ENCODE measurements at regions not wholly inside any gene's neighbourhood (a gene's known extent, or its start where the extent isn't known, plus 50 kb on each side); places are given as distances from the start of the nearest gene placed in this dataset.

DNA sequence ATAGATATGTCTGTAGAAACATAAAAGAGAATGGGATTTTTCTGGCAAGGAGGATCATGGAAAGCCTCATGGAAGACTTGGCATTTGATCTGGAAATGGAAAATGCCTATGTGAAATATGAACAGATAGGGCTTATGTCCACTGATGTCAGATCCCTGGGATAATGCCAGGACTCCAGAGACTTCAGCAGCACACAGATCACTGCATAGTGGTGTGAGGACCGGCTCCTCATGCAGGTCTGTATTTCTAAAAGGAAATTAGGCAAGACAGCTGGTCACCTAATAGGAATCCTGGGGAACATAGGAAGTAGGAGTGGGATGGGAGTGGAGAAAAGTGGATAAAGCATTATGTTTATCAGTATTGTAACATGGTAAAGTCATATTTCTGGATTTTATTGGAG lies 56.8 kb upstream of the IPO9 start:
- DNase-seq (ENCODE audit: low spot score): no peak

DNA sequence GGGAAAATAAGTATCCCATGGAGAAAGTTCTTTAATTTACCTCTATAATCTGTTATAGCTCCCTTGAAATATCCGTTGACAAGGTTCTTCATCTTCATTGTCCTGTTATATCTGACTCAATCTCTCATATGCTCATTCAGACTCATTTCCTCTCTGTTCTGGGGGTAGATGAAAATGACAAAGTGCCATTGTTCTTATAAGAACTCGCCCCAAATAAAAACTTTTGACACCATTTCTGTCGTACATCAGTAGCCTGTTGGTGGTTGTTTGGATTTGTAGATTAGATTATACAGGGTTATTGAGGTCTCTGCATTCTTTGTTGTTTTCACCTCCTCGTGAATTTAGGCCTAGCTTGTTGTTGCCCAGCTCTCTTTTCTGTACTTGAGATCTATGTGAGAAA lies 55.2 kb upstream of the IPO9 start:
- no peak for DNase-seq (ENCODE audit: low spot score)

DNA sequence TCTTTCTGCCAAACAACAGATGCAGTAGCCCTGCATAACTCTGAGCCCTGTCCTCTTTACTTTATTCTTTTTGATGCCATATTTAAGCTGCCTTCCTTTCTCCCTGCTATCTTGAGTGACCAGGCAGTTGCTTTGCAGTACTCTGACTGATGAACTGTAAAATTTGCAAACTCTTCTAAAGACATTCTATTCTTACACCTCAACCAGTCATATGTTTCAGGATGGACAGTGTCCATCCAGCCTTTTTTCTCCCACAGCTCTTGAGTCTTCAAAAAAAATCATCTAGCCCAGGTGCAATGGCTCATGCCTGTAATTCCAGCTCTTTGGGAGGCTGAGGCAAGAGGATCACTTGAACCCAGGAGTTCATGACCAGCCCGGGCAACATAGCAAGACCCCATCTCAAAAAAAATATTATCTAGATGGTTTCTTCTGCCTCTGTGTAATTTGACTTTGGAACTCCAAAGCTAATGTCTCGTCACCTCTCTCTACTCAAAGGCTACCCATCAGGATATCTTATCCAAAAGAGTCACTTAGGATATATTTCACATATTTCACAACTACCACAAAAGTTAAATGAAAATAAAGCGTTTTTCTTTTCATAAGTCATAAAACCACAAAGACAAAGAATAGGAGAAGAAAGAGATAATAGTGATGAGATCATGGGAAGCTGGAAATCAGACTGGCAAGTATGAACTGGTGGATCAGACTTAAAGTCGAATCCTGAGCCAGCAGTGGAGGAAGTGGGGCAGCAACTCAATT lies 54.6 kb upstream of the IPO9 start:
- no peak for DNase-seq (ENCODE audit: low spot score)

DNA sequence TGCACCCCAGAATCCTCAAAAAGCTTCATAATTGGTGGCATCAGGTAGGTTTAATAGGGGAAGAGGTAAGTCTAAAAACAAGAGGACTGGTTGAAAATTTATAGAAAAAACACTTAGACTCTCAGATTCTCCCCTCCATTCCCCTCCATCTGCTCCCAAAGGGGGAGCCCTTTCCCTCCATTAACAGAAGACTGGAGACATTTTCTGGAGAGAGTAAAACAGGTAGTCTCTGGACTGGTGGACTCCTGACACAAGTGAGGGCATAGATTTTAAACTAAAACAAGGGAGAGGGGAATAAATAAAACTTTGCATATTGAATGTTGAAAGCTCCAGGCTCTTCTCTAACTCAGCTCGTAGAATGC lies 54.0 kb upstream of the IPO9 start:
- no peak for DNase-seq (ENCODE audit: low spot score)

DNA sequence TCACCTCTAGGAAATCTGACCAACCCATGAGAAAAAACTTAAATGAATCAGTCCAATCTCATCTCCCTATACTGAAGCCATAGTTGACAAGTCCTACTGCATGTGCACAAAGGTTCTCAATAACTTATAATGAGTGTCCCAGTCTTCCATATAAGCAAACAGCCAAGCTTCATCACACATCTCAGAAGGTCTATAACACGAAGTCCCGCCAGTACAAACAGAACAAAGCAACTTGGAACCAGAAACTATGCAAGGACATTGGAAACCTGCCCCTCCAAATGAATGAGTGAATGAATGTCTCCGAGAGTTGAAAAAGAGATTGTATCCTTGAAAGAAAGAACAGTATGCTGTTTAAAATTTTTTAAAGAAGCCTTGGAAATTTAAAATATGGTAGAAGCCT lies 53.6 kb upstream of the IPO9 start:
- DNase-seq (ENCODE audit: low spot score): no peak

DNA sequence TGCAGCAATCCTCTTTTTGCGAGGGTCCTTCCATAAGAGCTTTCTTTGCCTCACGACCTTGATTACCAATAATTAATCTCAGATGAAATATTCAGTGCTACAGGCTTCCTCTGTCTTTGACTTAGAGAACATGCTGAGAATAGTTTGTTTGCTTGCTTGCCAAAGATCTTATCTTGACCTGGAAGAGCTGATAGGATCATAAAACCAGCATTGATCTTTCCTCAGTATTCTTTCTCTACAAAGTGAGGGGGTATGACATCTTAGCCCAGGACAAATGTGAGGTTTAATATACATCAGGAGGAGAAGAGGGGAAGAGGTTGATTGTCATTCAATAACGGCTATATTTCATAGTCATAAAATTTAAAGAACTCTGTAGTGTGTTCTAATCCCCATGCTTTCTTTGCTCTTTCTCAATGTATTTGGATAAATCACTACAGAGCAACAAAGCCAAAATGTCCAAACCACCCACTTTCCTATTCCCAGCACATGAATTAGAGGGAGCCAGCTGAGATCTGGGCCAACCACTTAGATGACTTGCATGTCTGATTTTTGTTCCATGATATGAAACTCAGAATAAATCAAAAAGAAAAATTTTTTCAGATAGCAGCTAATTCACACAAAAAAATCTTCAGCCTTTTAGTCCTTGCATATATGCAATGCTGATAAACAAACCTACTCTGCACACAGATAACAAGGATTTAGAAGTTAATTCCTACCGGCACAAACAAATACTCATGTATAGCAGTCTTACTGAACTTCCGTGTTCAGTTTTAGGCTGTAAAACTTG lies 50.5 kb upstream of the IPO9 start:
- DNase-seq (ENCODE audit: low spot score): no peak
